ENCODE measurements at regions not wholly inside any gene's neighbourhood (a gene's known extent, or its start where the extent isn't known, plus 50 kb on each side); places are given as distances from the start of the nearest gene placed in this dataset.

GRCh38 chr20:11195899-11196558, 522.2 kb upstream of the JAG1 start:
- Histone ChIP-seq H3K4me3 (no peak overlapping the region), H3K9me3 (no peaks in the 10 kb centered on the region), H3K27me3 (no peaks in the 10 kb centered on the region), H3K36me3 (no peaks in the 10 kb centered on the region), H3K27ac (peak overlapping the region in 11 of 12 donors; percentile 18 to 76 (median 59)), H3K4me1 (peaks cover 0 to 41% (median 9%) of the 10 kb centered on the region in 12 donors)
- TF ChIP-seq POLR2A (IDR thresholded peaks at IDR 0.05) (no peak), CTCF (IDR thresholded peaks at IDR 0.05) (no peak)
- whole genome bisulfite sequencing, 4 donors: 31 to 40% (median 38%) methylated on average over 7 to 8 of the region's 8 CpGs
- intact Hi-C loops (cut with DNase I): loop anchor here in 1 of 10 donors (10.0 kb wide), 1 partner anchor 81 kb away; no protein-coding TSS in a partner anchor
- DNase-seq: peak in 1 of 5 donors; percentile 28
- peak; percentile 58 to 90 (median 70) for ATAC-seq

GRCh38 chr20:11197851-11198250, 524.1 kb upstream of the JAG1 start:
- Histone ChIP-seq H3K27me3 (no peaks in the 10 kb centered on the region), H3K36me3 (no peaks in the 10 kb centered on the region), H3K4me1 (peaks cover 0 to 41% (median 9%) of the 10 kb centered on the region in 12 donors), H3K4me3 (no peak overlapping the region), H3K27ac (no peak overlapping the region), H3K9me3 (no peaks in the 10 kb centered on the region)
- DNase-seq: no peak
- no peak for ATAC-seq
- intact Hi-C loops (cut with DNase I): loop anchor here in 1 of 10 donors (10.0 kb wide), 1 partner anchor 83 kb away; no protein-coding TSS in a partner anchor
- TF ChIP-seq CTCF (IDR thresholded peaks at IDR 0.05) (no peak), POLR2A (IDR thresholded peaks at IDR 0.05) (no peak)

- H3K4me3 ChIP-seq: no peak overlapping the region
- H3K27ac ChIP-seq: no peak overlapping the region
- peaks cover 0 to 43% (median 7%) of the 10 kb centered on the region in 12 donors for H3K4me1 ChIP-seq
- no peaks in the 10 kb centered on the region for H3K36me3 ChIP-seq
- H3K9me3 ChIP-seq: no peaks in the 10 kb centered on the region
- ATAC-seq (no peak), DNase-seq (no peak)
- intact Hi-C loops (cut with DNase I): loop anchor here in 6 of 10 donors (5.0 to 10.0 kb wide), 4 partner anchors 93 to 646 kb away; partner anchors contain the start of gene JAG1 (in 1 of the 6)
- no peak for TF ChIP-seq POLR2A (IDR thresholded peaks at IDR 0.05)
- no peaks in the 10 kb centered on the region for H3K27me3 ChIP-seq
Measured at GRCh38 chr20:11200423-11200822, 526.6 kb upstream of the JAG1 start.

- no peaks in the 10 kb centered on the region for H3K27me3 ChIP-seq
- H3K27ac ChIP-seq: peak overlapping the region in 5 of 12 donors; percentile 15 to 46 (median 39)
- intact Hi-C loops (cut with DNase I): loop anchor here (1.0 to 10.0 kb wide), 13 partner anchors 62 to 658 kb away; partner anchors contain the start of gene JAG1 (in 6 of the 10)
- peak in 4 of 5 donors; percentile 56 to 72 (median 68) for DNase-seq
- 18 to 28% (median 26%) methylated on average over 4 of the region's 4 CpGs for WGBS, 4 donors
- peaks cover 0 to 17% (median 7%) of the 10 kb centered on the region in 12 donors for H3K4me1 ChIP-seq
- H3K4me3 ChIP-seq: no peak overlapping the region
- peak; percentile 82 to 95 (median 93) for ATAC-seq
- no peaks in the 10 kb centered on the region for H3K36me3 ChIP-seq
- TF ChIP-seq POLR2A (IDR thresholded peaks at IDR 0.05) (no peak), CTCF (IDR thresholded peaks at IDR 0.05) (peak; percentile 65 to 91 (median 83))
- no peaks in the 10 kb centered on the region for H3K9me3 ChIP-seq
Measured at GRCh38 chr20:11204926-11205768, 531.3 kb upstream of the JAG1 start.
